Effector memory CD8-positive, alpha-beta T cell (primary cell): ENCODE measurements at regions not wholly inside any gene's neighbourhood (a gene's known extent, or its start where the extent isn't known, plus 50 kb on each side); places are given as distances from the start of the nearest gene placed in this dataset.

ENCODE experiments used
- ATAC-seq: fragments of 150-1000 bp; cut with Tn5 transposase; replicated peaks from 2 replicates; pipeline ENCODE4 v1.10.0; 2021; ENCODE audit warnings: mild to moderate bottlenecking, moderate library complexity
- DNase-seq, 3 experiments: peaks; one replicate each; pipeline ENCODE4 v3.0.0; 2021
- H3K27ac Mint-ChIP-seq, 2 donors: one replicate each; pipeline ENCODE4 v1.8.0; 2022; ENCODE audit warnings: mild to moderate bottlenecking in 2 of 2, mixed read lengths in 2 of 2, moderate library complexity in 2 of 2
- H3K27me3 Mint-ChIP-seq, 2 donors: one replicate each; pipeline ENCODE4 v1.8.0; 2022; ENCODE audit warnings: mixed read lengths in 2 of 2
- H3K36me3 Mint-ChIP-seq: one replicate; pipeline ENCODE4 v1.8.0; 2022; ENCODE audit warnings: mild to moderate bottlenecking, moderate library complexity, mixed read lengths; ENCODE audit not compliant: insufficient read depth
- H3K4me1 Mint-ChIP-seq, 2 donors: one replicate each; pipeline ENCODE4 v1.8.0; 2022; ENCODE audit warnings: low read depth in 2 of 2, mixed read lengths in 2 of 2
- H3K4me3 Mint-ChIP-seq, 2 donors: one replicate each; pipeline ENCODE4 v1.8.0; 2022; ENCODE audit warnings: mild to moderate bottlenecking in 2 of 2, mixed read lengths in 2 of 2, moderate library complexity in 2 of 2
- H3K9me3 Mint-ChIP-seq, 2 donors: one replicate each; pipeline ENCODE4 v1.8.0; 2022; ENCODE audit warnings: mixed read lengths in 2 of 2

GRCh38 chr4:75102787-75103085 lies 169.8 kb downstream of the PARM1 start:
- Mint-ChIP-seq H3K4me3 (no peak overlapping the region), H3K4me1 (no peaks in the 10 kb centered on the region), H3K9me3 (peaks cover 0 to 1% of the 10 kb centered on the region in 2 donors), H3K36me3 (no peaks in the 10 kb centered on the region), H3K27me3 (no peaks in the 10 kb centered on the region), H3K27ac (no peak overlapping the region)
- DNase-seq = no peak
- no peak for ATAC-seq

GRCh38 chr4:75101906-75102786 lies 169.2 kb downstream of the PARM1 start:
- ATAC-seq = no peak
- DNase-seq = no peak
- Mint-ChIP-seq H3K4me1 (no peaks in the 10 kb centered on the region), H3K36me3 (no peaks in the 10 kb centered on the region), H3K27me3 (no peaks in the 10 kb centered on the region), H3K4me3 (no peak overlapping the region), H3K9me3 (peaks cover 0 to 2% of the 10 kb centered on the region in 2 donors), H3K27ac (no peak overlapping the region)
